HG03460 (cell line): ENCODE measurements at regions not wholly inside any gene's neighbourhood (a gene's known extent, or its start where the extent isn't known, plus 50 kb on each side); places are given as distances from the start of the nearest gene placed in this dataset.

Experiments used
- ATAC-seq: cut with Tn5 transposase; IDR thresholded peaks from one replicate; pipeline ENCODE4 v1.9.1; 2021; ENCODE audit not compliant: unreplicated experiment

DNA sequence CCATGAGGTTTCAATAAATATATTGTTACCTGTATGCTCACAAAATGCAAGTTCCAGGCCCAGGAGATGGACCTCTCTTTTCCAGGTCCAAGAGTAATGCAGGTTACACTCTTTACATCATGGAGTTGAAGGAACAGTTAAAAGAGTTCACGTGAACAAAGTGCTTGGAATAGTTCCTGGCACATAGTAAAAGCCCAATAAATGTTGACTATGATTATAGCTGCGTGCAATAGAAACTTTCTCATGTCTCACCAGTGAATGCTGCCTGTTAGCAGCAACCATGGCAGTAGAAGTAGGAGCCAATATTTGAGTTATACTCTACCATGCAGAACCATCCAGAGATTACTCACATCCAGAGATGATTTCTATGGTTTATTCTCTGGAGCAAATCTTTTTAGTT, 707.5 kb downstream of the DHX35 start:
- ATAC-seq = no peak

DNA sequence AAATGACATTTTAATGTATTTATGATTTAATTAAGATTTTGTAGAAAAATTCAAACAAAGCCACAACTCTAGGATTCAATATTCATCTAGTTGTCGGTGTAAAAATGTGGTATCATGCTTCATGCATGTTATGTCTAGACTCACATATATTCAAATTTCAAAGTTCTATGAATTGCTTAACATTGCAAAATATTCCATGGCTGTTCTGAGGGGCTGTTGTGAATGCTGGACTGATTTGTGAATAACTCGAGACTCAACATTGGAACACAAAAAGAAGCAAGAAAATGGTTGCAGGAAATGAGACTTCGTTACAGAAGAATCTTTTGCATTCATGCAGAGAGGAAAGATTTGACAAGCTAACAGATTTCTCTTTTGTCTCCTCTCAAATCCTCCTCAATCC, 705.9 kb downstream of the DHX35 start:
- no peak for ATAC-seq

GRCh38 chr20:39661833-39662232, 699.7 kb downstream of the DHX35 start:
- ATAC-seq = no peak

GRCh38 chr20:39660965-39661364, 698.8 kb downstream of the DHX35 start:
- no peak for ATAC-seq

- no peak for ATAC-seq
Observed at GRCh38 chr20:39660226-39660625, 698.1 kb downstream of the DHX35 start.

DNA sequence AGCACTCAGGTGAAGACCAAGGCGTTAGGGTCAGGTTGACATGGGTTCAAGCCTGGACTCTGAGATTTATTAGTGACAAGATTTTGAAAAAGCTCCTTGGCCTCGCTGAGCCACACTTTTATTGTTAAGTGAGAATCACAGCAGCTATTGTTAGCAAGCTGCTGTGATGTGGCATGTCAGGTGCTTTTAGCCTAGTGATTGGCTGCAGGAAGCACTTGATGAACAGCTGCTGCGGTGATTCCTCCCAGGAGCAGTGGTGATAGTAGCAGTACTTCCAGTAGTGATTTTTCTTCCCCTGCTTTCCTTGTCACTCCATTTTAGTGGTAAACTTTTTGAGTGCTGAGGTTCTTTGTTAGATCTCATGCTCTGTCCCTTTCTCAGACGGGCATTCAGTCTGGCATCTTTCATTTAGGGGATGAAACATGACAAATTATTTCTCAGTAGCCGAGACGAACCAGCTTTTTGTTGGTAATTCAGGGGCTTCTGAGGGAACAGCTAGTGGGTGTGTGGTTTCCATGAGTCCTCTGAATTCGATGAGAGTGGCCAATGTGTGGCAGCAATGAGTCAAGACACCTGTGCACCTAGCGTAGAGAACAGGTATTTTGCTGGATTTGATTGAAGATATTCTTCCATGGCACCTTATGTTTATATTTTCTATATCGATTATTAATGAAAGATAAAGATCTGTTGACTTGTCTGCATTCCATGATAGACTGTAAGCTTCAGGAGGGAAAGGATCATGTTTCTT, 696.7 kb downstream of the DHX35 start:
- ATAC-seq = no peak

GRCh38 chr20:39654171-39654570, 692.0 kb downstream of the DHX35 start:
- no peak for ATAC-seq

- no peak for ATAC-seq
Observed at GRCh38 chr20:39651645-39652325, 689.6 kb downstream of the DHX35 start.

GRCh38 chr20:39646874-39647413, 684.8 kb downstream of the DHX35 start:
- no peak for ATAC-seq

GRCh38 chr20:39645131-39645530, 683.0 kb downstream of the DHX35 start:
- no peak for ATAC-seq

GRCh38 chr20:39643292-39643691, 681.1 kb downstream of the DHX35 start:
- no peak for ATAC-seq

DNA sequence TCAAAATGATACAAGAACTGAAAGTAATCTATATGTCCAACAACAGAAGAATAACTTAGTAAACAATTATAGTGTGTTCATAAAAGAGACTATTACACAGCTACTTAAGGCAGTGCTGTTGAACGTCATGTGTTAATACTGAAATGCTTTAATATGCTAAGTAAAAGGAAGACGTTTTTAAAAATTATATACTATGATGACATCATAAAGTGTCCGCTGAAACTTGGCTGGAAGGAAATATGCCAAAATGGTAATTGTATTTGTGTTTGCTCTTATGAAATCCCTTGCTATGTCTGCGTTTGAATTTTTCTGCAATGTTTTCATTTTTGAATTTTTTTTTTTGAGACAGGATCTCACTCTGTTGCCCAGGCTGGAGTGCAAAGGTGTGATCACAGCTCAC, 679.3 kb downstream of the DHX35 start:
- ATAC-seq = no peak

GRCh38 chr20:39640147-39640546, 678.0 kb downstream of the DHX35 start:
- ATAC-seq = no peak

DNA sequence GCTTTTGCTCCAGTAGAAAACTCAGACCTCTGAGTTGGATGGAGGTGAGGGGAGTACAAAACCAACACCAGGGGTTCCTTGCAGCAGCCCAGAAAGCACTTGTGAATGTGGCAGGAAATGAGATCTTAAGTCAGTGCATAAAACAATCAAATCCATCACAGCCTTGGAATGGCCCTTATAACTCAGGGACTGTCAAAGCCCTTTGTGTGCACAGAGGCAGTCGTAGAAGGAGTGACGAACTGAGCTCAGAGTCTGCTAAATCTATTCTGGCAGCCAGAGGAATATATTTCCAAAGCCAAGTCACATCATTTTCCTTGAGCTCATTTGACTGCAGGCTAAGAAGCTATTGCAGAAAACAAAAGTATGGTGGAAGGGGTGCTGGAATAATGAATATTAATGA, 676.6 kb downstream of the DHX35 start:
- ATAC-seq = no peak

DNA sequence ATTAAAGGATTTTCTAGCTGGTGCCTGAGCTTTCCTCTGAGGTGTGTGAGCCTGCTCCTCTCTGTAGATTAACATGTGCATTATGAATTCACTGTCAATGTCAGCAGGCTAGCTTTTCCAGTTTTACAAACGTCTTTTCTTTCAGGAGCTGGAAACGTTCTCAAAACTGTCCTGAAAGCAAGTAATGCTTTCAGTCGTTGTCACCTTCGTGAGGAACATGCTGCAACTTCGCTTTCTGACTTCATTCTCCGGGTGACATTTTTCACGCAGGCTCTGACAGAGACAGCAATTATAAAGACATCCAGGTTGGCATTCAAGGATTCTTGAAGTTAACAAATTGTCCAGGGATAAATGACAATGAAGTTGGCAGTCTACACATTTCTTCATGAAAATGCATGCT, 671.5 kb downstream of the DHX35 start:
- no peak for ATAC-seq

- ATAC-seq = no peak
Observed at GRCh38 chr20:39632757-39633156, 670.6 kb downstream of the DHX35 start.

DNA sequence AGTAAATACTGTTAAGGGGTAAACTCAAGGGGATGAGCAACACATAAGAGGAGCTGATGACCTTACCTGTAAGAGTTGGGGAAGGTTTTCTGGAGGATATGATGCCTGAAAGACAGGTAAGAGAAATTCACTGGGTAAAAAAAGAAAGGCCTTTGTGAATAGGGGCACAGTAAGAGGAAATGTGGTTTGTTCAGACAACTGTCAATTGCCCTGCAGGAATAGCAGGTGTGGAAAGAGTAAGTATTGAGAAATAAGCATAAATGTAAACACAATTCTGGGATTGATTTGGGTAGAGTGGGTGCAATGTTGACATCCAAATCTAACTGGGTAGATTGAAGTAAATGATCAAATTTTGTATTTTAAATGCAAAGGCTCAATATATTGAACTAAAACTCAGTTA, 670.0 kb downstream of the DHX35 start:
- no peak for ATAC-seq

DNA sequence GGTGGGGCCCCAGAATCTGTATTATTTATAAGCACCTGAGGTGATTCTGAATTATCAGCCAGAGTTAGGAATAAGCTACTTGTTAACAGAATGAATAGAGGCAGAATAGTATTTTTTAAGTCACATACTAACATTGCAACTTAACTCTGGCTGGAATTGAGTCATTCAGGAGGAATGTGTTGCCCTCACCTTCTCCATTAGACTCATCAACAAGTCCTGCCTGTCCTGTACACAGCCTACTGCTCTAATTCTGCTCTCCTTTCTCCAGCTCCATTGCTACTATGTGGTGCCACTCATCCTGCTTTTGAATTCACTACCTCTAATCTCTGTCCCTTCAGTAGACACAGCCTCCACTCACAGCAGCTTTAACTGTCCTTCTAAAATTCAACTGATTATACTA, 669.4 kb downstream of the DHX35 start:
- no peak for ATAC-seq

- ATAC-seq = no peak
Observed at GRCh38 chr20:39630215-39630908, 668.2 kb downstream of the DHX35 start.

GRCh38 chr20:39627765-39628164, 665.6 kb downstream of the DHX35 start:
- ATAC-seq = no peak

GRCh38 chr20:39624316-39624715, 662.2 kb downstream of the DHX35 start:
- no peak for ATAC-seq
